PC-3 (cell line): ENCODE measurements at regions not wholly inside any gene's neighbourhood (a gene's known extent, or its start where the extent isn't known, plus 50 kb on each side); places are given as distances from the start of the nearest gene placed in this dataset.
A peak's percentile ranks its signal among the peaks of the same experiment; 100 is the strongest.

Experiments used
- ATAC-seq: fragments of 200-7000 bp; cut with Tn5 transposase; 2 replicates; pipeline ENCODE4 v1.9.1; 2020; ENCODE audit warnings: mild to moderate bottlenecking, moderate library complexity
- BruUV-seq: library from RNA; stranded (reverse); fragments of 400-500 nt; replicated peaks from 2 replicates; lab custom pipeline; 2021; lab: Mats Ljungman, UMichigan
- CTCF ChIA-PET: fragments of 300-600 bp; sonication (Branson Sonifier 250); formaldehyde crosslinking; loops from one replicate; lab custom pipeline; 2022; ENCODE audit warnings: antibody characterized with exemption; lab: Charles Lee
- POLR2A ChIA-PET: fragments of 300-600 bp; sonication (Branson Sonifier 250); formaldehyde crosslinking; loops from one replicate; lab custom pipeline; 2022; ENCODE audit warnings: antibody characterized with exemption; ENCODE audit not compliant: unreplicated experiment; lab: Charles Lee
- DNase-seq: peaks from one replicate; pipeline ENCODE4 v3.0.0-alpha.2; 2015
- H2AFZ ChIP-seq: fragments of 300-600 bp; sonication (generic); 2 replicates; pipeline ENCODE4 v1.6.0; 2016; ENCODE audit warnings: antibody characterized with exemption, low read length
- H3F3A ChIP-seq: fragments of 300-600 bp; sonication (generic); one replicate; pipeline ENCODE4 v1.6.0; 2017; ENCODE audit warnings: antibody characterized with exemption, low read length, control low read depth, mild to moderate bottlenecking; ENCODE audit not compliant: unreplicated experiment
- H3K27ac ChIP-seq: fragments of 300-600 bp; sonication (generic); 2 replicates; pipeline ENCODE4 v1.5.1; 2016; ENCODE audit warnings: mild to moderate bottlenecking, low read length
- H3K27me3 ChIP-seq: fragments of 300-600 bp; sonication (generic); 2 replicates; pipeline ENCODE4 v1.6.1; 2016; ENCODE audit warnings: low read length, mixed read lengths
- H3K36me3 ChIP-seq: fragments of 300-600 bp; sonication (generic); 2 replicates; pipeline ENCODE4 v1.6.1; 2016; ENCODE audit warnings: low read depth, mixed run types, low read length, mixed read lengths
- H3K4me1 ChIP-seq: fragments of 300-600 bp; sonication (generic); 2 replicates; pipeline ENCODE4 v1.5.1; 2016; ENCODE audit warnings: low read length; ENCODE audit not compliant: insufficient read depth
- H3K4me2 ChIP-seq: fragments of 300-600 bp; sonication (generic); 2 replicates; pipeline ENCODE4 v1.6.0; 2016; ENCODE audit warnings: low read length
- H3K4me3 ChIP-seq: fragments of 300-600 bp; sonication (generic); 2 replicates; pipeline ENCODE4 v1.5.1; 2016; ENCODE audit warnings: mild to moderate bottlenecking, low read length, mixed read lengths
- H3K79me2 ChIP-seq: fragments of 300-600 bp; sonication (generic); 2 replicates; pipeline ENCODE4 v1.6.1; 2017; ENCODE audit warnings: low read length, mixed read lengths
- H3K9ac ChIP-seq: fragments of 300-600 bp; sonication (generic); 2 replicates; pipeline ENCODE4 v1.6.0; 2016; ENCODE audit warnings: mild to moderate bottlenecking, low read length
- H3K9me2 ChIP-seq: fragments of 300-600 bp; sonication (generic); replicated peaks from 2 replicates; pipeline ENCODE4 v1.6.1; 2016; ENCODE audit warnings: mixed run types, low read length, mixed read lengths
- H3K9me3 ChIP-seq: fragments of 300-600 bp; sonication (generic); 2 replicates; pipeline ENCODE4 v1.6.1; 2016; ENCODE audit warnings: low read length, mixed read lengths
- H4K20me1 ChIP-seq: fragments of 300-600 bp; sonication (generic); 2 replicates; pipeline ENCODE4 v1.6.1; 2016; ENCODE audit warnings: low read length, mixed read lengths
- CTCF ChIP-seq: fragments of 300-600 bp; sonication (generic); conservative IDR thresholded peaks from 2 replicates; pipeline ENCODE4 v1.5.1; 2017; ENCODE audit warnings: antibody characterized with exemption, low read depth, mild to moderate bottlenecking, low read length
- EZH2 ChIP-seq: fragments of 300-600 bp; sonication (generic); IDR thresholded peaks from one replicate; pipeline ENCODE4 v1.6.1; 2017; ENCODE audit warnings: antibody characterized with exemption, mild to moderate bottlenecking, low read length; ENCODE audit not compliant: unreplicated experiment
- EZH2phosphoT487 ChIP-seq: fragments of 300-600 bp; sonication (generic); IDR thresholded peaks from 2 replicates; pipeline ENCODE4 v1.6.1; 2018; ENCODE audit warnings: mild to moderate bottlenecking, antibody characterized with exemption, low read length, borderline replicate concordance
- intact Hi-C: fragments of 100-400 bp; cut with micrococcal nuclease; formaldehyde crosslinking; loops from 2 replicates; pipeline ENCODE4 v1.9.0; 2023

- POLR2A ChIA-PET, result interaction anchor here (0.5 kb wide), 1 partner anchor 48 kb away, joined by 5 read pairs; no protein-coding TSS in a partner anchor
- Histone ChIP-seq H3K4me1 (peaks cover 36% of the 10 kb centered on the region), H3K4me2 (peak overlapping the region; percentile 29), H3K9ac (no peak overlapping the region), H3K27ac (peak overlapping the region; percentile 6), H3K36me3 (no peaks in the 10 kb centered on the region), H2AFZ (peak overlapping the region; percentile 51), H3K79me2 (no peaks in the 10 kb centered on the region), H3K9me3 (no peaks in the 10 kb centered on the region), H3F3A (no peaks in the 10 kb centered on the region), H4K20me1 (no peaks in the 10 kb centered on the region), H3K9me2 (no peaks in the 10 kb centered on the region), H3K27me3 (no peaks in the 10 kb centered on the region), H3K4me3 (no peak overlapping the region)
- intact Hi-C loops, result no loop called here
- ATAC-seq (peak; percentile 77), DNase-seq (peak; percentile 71)
- CTCF ChIA-PET, result interaction anchor here (0.6 kb wide), 1 partner anchor 202 kb away, joined by 5 read pairs; no protein-coding TSS in a partner anchor
- TF ChIP-seq EZH2 (no peak), CTCF (no peak)
- no TSS peak for BruUV-seq
Observed at GRCh38 chr3:23750573-23751210, 55.1 kb upstream of the UBE2E1 start.

- Histone ChIP-seq H3K4me2 (peak overlapping the region; percentile 29), H2AFZ (peak overlapping the region; percentile 51), H3K9me3 (no peaks in the 10 kb centered on the region), H3K9me2 (no peaks in the 10 kb centered on the region), H3K4me3 (no peak overlapping the region), H4K20me1 (no peaks in the 10 kb centered on the region), H3K4me1 (peaks cover 36% of the 10 kb centered on the region), H3K27me3 (no peaks in the 10 kb centered on the region), H3K27ac (peak overlapping the region; percentile 6), H3F3A (no peaks in the 10 kb centered on the region), H3K79me2 (no peaks in the 10 kb centered on the region), H3K9ac (no peak overlapping the region), H3K36me3 (no peaks in the 10 kb centered on the region)
- intact Hi-C loops, result no loop called here
- BruUV-seq, result no TSS peak
- peak; percentile 14 for ATAC-seq
- no peak for DNase-seq
- TF ChIP-seq EZH2 (no peak), CTCF (no peak), EZH2phosphoT487 (no peak)
- POLR2A ChIA-PET, result no interaction called here
- CTCF ChIA-PET, result no interaction called here
Observed at GRCh38 chr3:23751212-23751723, 54.5 kb upstream of the UBE2E1 start.

- DNase-seq (peak; percentile 44), ATAC-seq (no peak)
- CTCF ChIA-PET, result no interaction called here
- Histone ChIP-seq H3K4me3 (no peak overlapping the region), H3K4me2 (no peak overlapping the region), H3K4me1 (peaks cover 31% of the 10 kb centered on the region), H3K9me2 (no peaks in the 10 kb centered on the region), H3K36me3 (no peaks in the 10 kb centered on the region), H3K27me3 (no peaks in the 10 kb centered on the region), H3K79me2 (no peaks in the 10 kb centered on the region), H4K20me1 (no peaks in the 10 kb centered on the region), H3K9me3 (no peaks in the 10 kb centered on the region), H3F3A (no peaks in the 10 kb centered on the region), H2AFZ (no peak overlapping the region), H3K9ac (no peak overlapping the region), H3K27ac (no peak overlapping the region)
- POLR2A ChIA-PET, result no interaction called here
- no TSS peak for BruUV-seq
- intact Hi-C loops, result no loop called here
- TF ChIP-seq EZH2phosphoT487, result no peak
- TF ChIP-seq EZH2, result no peak
Observed at GRCh38 chr3:23752126-23752525, 53.6 kb upstream of the UBE2E1 start.
